ENCODE measurements at regions not wholly inside any gene's neighbourhood (a gene's known extent, or its start where the extent isn't known, plus 50 kb on each side); places are given as distances from the start of the nearest gene placed in this dataset.

GRCh38 chr2:56017784-56018183, 94.2 kb upstream of the EFEMP1 start:
- no peak overlapping the region for H4K8ac ChIP-seq (ENCODE audit: extremely low read depth, insufficient read depth, low read length)
- H3K56ac ChIP-seq (replicated peaks; ENCODE audit: insufficient read length, low read depth, low read length), result no peak overlapping the region
- H3K4me2 ChIP-seq (ENCODE audit: insufficient read depth in 1 of 2, low read depth in 2 of 2, low read length in 2 of 2), result no peak overlapping the region
- no peak overlapping the region; the same call in 1 of the 2 replicates for H3K27ac ChIP-seq (ENCODE audit: low read depth, low read length)
- no peak overlapping the region for H4K5ac ChIP-seq (ENCODE audit: insufficient read length, low read depth, low read length)
- H2BK5ac ChIP-seq (ENCODE audit: low read depth, low read length), result no peak overlapping the region
- no peaks in the 10 kb centered on the region for H3K9me3 ChIP-seq (ENCODE audit: insufficient read depth in 2 of 2, low read depth in 1 of 2, low read length in 1 of 2)
- no peak overlapping the region for H3K4me3 ChIP-seq (ENCODE audit: extremely low read depth in 1 of 4, insufficient read depth in 2 of 4, low read depth in 3 of 4, low read length in 4 of 4)
- peak overlapping the region; percentile 34; the same call in 1 of the 2 replicates for H2AFZ ChIP-seq (ENCODE audit: low read length)
- H3K4me1 ChIP-seq (replicated peaks in 1 of 4; ENCODE audit: control insufficient read depth in 3 of 4, insufficient read depth in 4 of 4, low read length in 3 of 4), result peaks cover 0 to 10% (median 6%) of the 10 kb centered on the region in 4 experiments; a peak in 6 of 7 replicates
- no peak overlapping the region for H2BK15ac ChIP-seq (ENCODE audit: low read length)
- no peaks in the 10 kb centered on the region for H3K79me1 ChIP-seq (ENCODE audit: low read depth, low read length)
- POLR2A ChIA-PET (ENCODE audit: partially characterized antibody), result no interaction called here
- H2BK20ac ChIP-seq (ENCODE audit: low read length), result no peak overlapping the region
- CTCF ChIA-PET (ENCODE audit: partially characterized antibody), result interaction anchor here (0.6 to 1.4 kb wide), 4 partner anchors 10 to 329 kb away, joined by 3 to 4 read pairs (median 3); no protein-coding TSS in a partner anchor
- no peak overlapping the region for H2BK12ac ChIP-seq (ENCODE audit: low read depth, low read length)
- H3K23me2 ChIP-seq (ENCODE audit: low read depth, low read length), result no peaks in the 10 kb centered on the region; the same call in 1 of the 2 replicates
- no peak overlapping the region for H2BK120ac ChIP-seq (replicated peaks; ENCODE audit: low read depth, low read length)
- no peak for DNase-seq (ENCODE audit: low read depth in 1 of 2, low spot score in 2 of 2)
- H3K36me3 ChIP-seq (ENCODE audit: control insufficient read depth in 2 of 4, insufficient read depth in 4 of 4, low read length in 3 of 4), result no peaks in the 10 kb centered on the region
- no peak overlapping the region for H3K9ac ChIP-seq (replicated peaks in 1 of 4; ENCODE audit: extremely low read depth in 1 of 4, low read depth in 3 of 4, low read length in 3 of 4)
- H4K91ac ChIP-seq (replicated peaks; ENCODE audit: insufficient read length, low read length), result no peak overlapping the region
- H4K20me1 ChIP-seq (replicated peaks in 1 of 2; ENCODE audit: control insufficient read depth in 1 of 2, insufficient read depth in 2 of 2, low read length in 2 of 2), result no peaks in the 10 kb centered on the region
- FAIRE-seq, result no peak
- no peaks in the 10 kb centered on the region for H3K79me2 ChIP-seq (ENCODE audit: control insufficient read depth in 1 of 2, insufficient read depth in 2 of 2, low read length in 2 of 2)
- no peaks in the 10 kb centered on the region for H3K27me3 ChIP-seq (replicated peaks in 1 of 4; ENCODE audit: control insufficient read depth in 3 of 4, extremely low read depth in 1 of 4, insufficient read depth in 3 of 4, low read length in 3 of 4)
- no peak overlapping the region for H3K4ac ChIP-seq (replicated peaks; ENCODE audit: insufficient read length, low read depth, low read length)
- H2AK5ac ChIP-seq (ENCODE audit: low read depth, low read length), result no peak overlapping the region
- H3K18ac ChIP-seq (ENCODE audit: extremely low read depth, low read length), result no peak overlapping the region
- no peak overlapping the region for H3K23ac ChIP-seq (ENCODE audit: insufficient read length)
- TF ChIP-seq KDM4A (IDR thresholded peaks at IDR 0.05; ENCODE audit: low read depth, low read length, severe bottlenecking) (no peak), RXRA (IDR thresholded peaks at IDR 0.05; ENCODE audit: insufficient read depth, low read depth, low read length) (no peak), BCL11A (IDR thresholded peaks at IDR 0.05; ENCODE audit: low read depth in 2 of 2, low read length in 2 of 2) (no peak), EP300 (IDR thresholded peaks at IDR 0.05; ENCODE audit: borderline replicate concordance in 1 of 2, low read depth in 2 of 2, low read length in 2 of 2) (no peak), ATF2 (IDR thresholded peaks at IDR 0.05; ENCODE audit: low read length) (no peak)
- H3K14ac ChIP-seq (ENCODE audit: insufficient read length), result no peak overlapping the region

Data from H1 (cell line).